Tibial nerve (tissue), 4 donors: ENCODE measurements at regions not wholly inside any gene's neighbourhood (a gene's known extent, or its start where the extent isn't known, plus 50 kb on each side); places are given as distances from the start of the nearest gene placed in this dataset.

Source experiments
- EP300 ChIP-seq, 2 donors: sonication (generic); formaldehyde crosslinking; IDR thresholded peaks; one replicate each; pipeline ENCODE4 v1.6.1; 2017; ENCODE audit warnings: antibody characterized with exemption in 2 of 2, mild to moderate bottlenecking in 1 of 2
- POLR2A ChIP-seq, 2 donors: fragments of 450-650 bp; IDR thresholded peaks; one replicate each; pipeline ENCODE4 v1.6.1; 2017; ENCODE audit warnings: antibody characterized with exemption in 2 of 2, mild to moderate bottlenecking in 2 of 2, moderate library complexity in 2 of 2
- TF ChIP-seq, protein P1 (sequence below), 5 experiments: fragments of 200-600 bp in 3 of 5; fragments of 450-650 bp in 2 of 5; sonication (generic) in 3 of 5; IDR thresholded peaks; one replicate each; pipeline ENCODE4 v1.5.1; 2016 to 2019; ENCODE audit warnings: antibody characterized with exemption in 5 of 5, mild to moderate bottlenecking in 3 of 5, moderate library complexity in 2 of 5

DNA sequence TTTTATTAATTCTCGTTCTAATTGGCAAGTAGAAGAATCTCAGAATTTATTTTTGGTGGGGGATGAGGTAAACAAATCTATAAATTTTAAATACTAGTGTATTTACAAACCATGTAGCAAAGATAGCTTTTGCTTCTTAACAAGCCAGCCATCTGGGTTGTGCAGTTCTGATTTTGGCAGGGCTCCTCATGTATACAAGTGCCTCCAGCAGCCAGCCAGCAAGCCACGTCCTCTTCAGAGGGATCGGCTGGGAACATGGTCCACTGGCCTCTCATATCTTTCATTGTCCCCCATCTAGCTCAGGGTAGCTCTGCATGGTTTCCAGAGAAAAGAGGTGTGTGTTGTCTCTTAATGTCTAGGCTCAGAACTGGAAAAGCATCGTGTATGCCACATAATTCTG is 659.1 kb downstream of the MRPL39 start:
- TF ChIP-seq, protein P1, sequence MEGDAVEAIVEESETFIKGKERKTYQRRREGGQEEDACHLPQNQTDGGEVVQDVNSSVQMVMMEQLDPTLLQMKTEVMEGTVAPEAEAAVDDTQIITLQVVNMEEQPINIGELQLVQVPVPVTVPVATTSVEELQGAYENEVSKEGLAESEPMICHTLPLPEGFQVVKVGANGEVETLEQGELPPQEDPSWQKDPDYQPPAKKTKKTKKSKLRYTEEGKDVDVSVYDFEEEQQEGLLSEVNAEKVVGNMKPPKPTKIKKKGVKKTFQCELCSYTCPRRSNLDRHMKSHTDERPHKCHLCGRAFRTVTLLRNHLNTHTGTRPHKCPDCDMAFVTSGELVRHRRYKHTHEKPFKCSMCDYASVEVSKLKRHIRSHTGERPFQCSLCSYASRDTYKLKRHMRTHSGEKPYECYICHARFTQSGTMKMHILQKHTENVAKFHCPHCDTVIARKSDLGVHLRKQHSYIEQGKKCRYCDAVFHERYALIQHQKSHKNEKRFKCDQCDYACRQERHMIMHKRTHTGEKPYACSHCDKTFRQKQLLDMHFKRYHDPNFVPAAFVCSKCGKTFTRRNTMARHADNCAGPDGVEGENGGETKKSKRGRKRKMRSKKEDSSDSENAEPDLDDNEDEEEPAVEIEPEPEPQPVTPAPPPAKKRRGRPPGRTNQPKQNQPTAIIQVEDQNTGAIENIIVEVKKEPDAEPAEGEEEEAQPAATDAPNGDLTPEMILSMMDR (IDR thresholded peaks at IDR 0.05): no peak
- TF ChIP-seq EP300 (IDR thresholded peaks at IDR 0.05) (no peak), POLR2A (IDR thresholded peaks at IDR 0.05) (no peak)
